HFFc6 (cell line): ENCODE measurements at regions not wholly inside any gene's neighbourhood (a gene's known extent, or its start where the extent isn't known, plus 50 kb on each side); places are given as distances from the start of the nearest gene placed in this dataset.

Experiments used
- DNase-seq: peaks from one replicate; pipeline ENCODE4 v3.0.0-alpha.2; 2018
- H3K27ac Mint-ChIP-seq: 2 replicates; pipeline ENCODE4 v1.8.0; 2020; ENCODE audit warnings: mild to moderate bottlenecking, mixed read lengths
- H3K27me3 Mint-ChIP-seq: 2 replicates; pipeline ENCODE4 v1.8.0; 2021; ENCODE audit warnings: mild to moderate bottlenecking, moderate library complexity, mixed read lengths; ENCODE audit not compliant: insufficient read depth
- H3K36me3 Mint-ChIP-seq: 2 replicates; pipeline ENCODE4 v1.8.0; 2021; ENCODE audit warnings: low read depth, mixed read lengths
- H3K4me1 Mint-ChIP-seq: 2 replicates; pipeline ENCODE4 v1.8.0; 2020; ENCODE audit warnings: low read depth, mixed read lengths
- H3K4me3 Mint-ChIP-seq: 2 replicates; pipeline ENCODE4 v1.8.0; 2020; ENCODE audit warnings: mild to moderate bottlenecking, moderate library complexity, mixed read lengths
- H3K9me3 Mint-ChIP-seq: 2 replicates; pipeline ENCODE4 v1.8.0; 2020; ENCODE audit warnings: mild to moderate bottlenecking, mixed read lengths
- CTCF ChIP-seq: fragments of 200-600 bp; sonication (generic); IDR thresholded peaks from 2 replicates; pipeline ENCODE4 v1.5.0; 2021; ENCODE audit warnings: antibody characterized with exemption, mild to moderate bottlenecking

- no peak for TF ChIP-seq CTCF
- peaks cover 45% of the 10 kb centered on the region for H3K4me1 Mint-ChIP-seq
- H3K9me3 Mint-ChIP-seq, result peaks cover 18% of the 10 kb centered on the region
- peak overlapping the region; percentile 16; the same call in 1 of the 2 replicates for H3K4me3 Mint-ChIP-seq
- no peak for DNase-seq
- H3K27ac Mint-ChIP-seq, result peak overlapping the region; percentile 71
- H3K27me3 Mint-ChIP-seq, result peaks cover 4% of the 10 kb centered on the region; the same call in 1 of the 2 replicates
- H3K36me3 Mint-ChIP-seq, result peaks cover 13% of the 10 kb centered on the region
Observed at GRCh38 chr11:37512156-37512780, 914.2 kb upstream of the RAG2 start.

- peak overlapping the region; percentile 71 for H3K27ac Mint-ChIP-seq
- H3K27me3 Mint-ChIP-seq, result peaks cover 4% of the 10 kb centered on the region; the same call in 1 of the 2 replicates
Observed at GRCh38 chr11:37511425-37511933, 913.4 kb upstream of the RAG2 start.

GRCh38 chr11:37509506-37509905 lies 911.5 kb upstream of the RAG2 start:
- peaks cover 5% of the 10 kb centered on the region; the same call in 1 of the 2 replicates for H3K36me3 Mint-ChIP-seq
- peaks cover 4% of the 10 kb centered on the region; the same call in 1 of the 2 replicates for H3K27me3 Mint-ChIP-seq
- no peak overlapping the region for H3K4me3 Mint-ChIP-seq
- peak overlapping the region; percentile 30; the same call in 1 of the 2 replicates for H3K27ac Mint-ChIP-seq
- peaks cover 73% of the 10 kb centered on the region for H3K4me1 Mint-ChIP-seq
- TF ChIP-seq CTCF, result no peak
- DNase-seq, result no peak
- no peaks in the 10 kb centered on the region for H3K9me3 Mint-ChIP-seq

More at GRCh38 chr11:37511425-37511933, 913.4 kb upstream of the RAG2 start:
- H3K9me3 Mint-ChIP-seq, result peaks cover 12% of the 10 kb centered on the region
- H3K4me1 Mint-ChIP-seq, result peaks cover 53% of the 10 kb centered on the region
- peak; percentile 83 for DNase-seq
- no peak for TF ChIP-seq CTCF
- peak overlapping the region; percentile 33 for H3K4me3 Mint-ChIP-seq
- H3K36me3 Mint-ChIP-seq, result peaks cover 15% of the 10 kb centered on the region

- no peak for DNase-seq
- Mint-ChIP-seq H3K27ac (no peak overlapping the region), H3K27me3 (peaks cover 2% of the 10 kb centered on the region; the same call in 1 of the 2 replicates), H3K36me3 (peaks cover 5% of the 10 kb centered on the region; the same call in 1 of the 2 replicates), H3K4me1 (peaks cover 91% of the 10 kb centered on the region), H3K4me3 (no peak overlapping the region), H3K9me3 (no peaks in the 10 kb centered on the region)
- no peak for TF ChIP-seq CTCF
Observed at GRCh38 chr11:37506531-37506930, 908.5 kb upstream of the RAG2 start.

- H3K4me1 Mint-ChIP-seq, result peaks cover 87% of the 10 kb centered on the region
- peak overlapping the region; percentile 16 for H3K4me3 Mint-ChIP-seq
- DNase-seq, result no peak
- peaks cover 1% of the 10 kb centered on the region; the same call in 1 of the 2 replicates for H3K27me3 Mint-ChIP-seq
- TF ChIP-seq CTCF, result no peak
- peak overlapping the region; percentile 82 for H3K27ac Mint-ChIP-seq
- no peaks in the 10 kb centered on the region for H3K9me3 Mint-ChIP-seq
- peaks cover 5% of the 10 kb centered on the region; the same call in 1 of the 2 replicates for H3K36me3 Mint-ChIP-seq
Observed at GRCh38 chr11:37505406-37505805, 907.4 kb upstream of the RAG2 start.
